HEK293T (cell line): ENCODE measurements at regions not wholly inside any gene's neighbourhood (a gene's known extent, or its start where the extent isn't known, plus 50 kb on each side); places are given as distances from the start of the nearest gene placed in this dataset.

Source experiments
- BHLHE40 ChIP-seq: fragments of 450-650 bp; IDR thresholded peaks from 2 replicates; pipeline ENCODE4 v1.6.1; 2016; ENCODE audit warnings: mild to moderate bottlenecking, moderate library complexity, borderline replicate concordance
- FOXK2 ChIP-seq: fragments of 450-650 bp; IDR thresholded peaks from 2 replicates; pipeline ENCODE4 v1.6.1; 2016; ENCODE audit warnings: mild to moderate bottlenecking
- FOXM1 ChIP-seq: fragments of 450-650 bp; IDR thresholded peaks from 2 replicates; pipeline ENCODE4 v1.6.1; 2017; ENCODE audit warnings: mild to moderate bottlenecking, borderline replicate concordance
- HDGF ChIP-seq: fragments of 450-650 bp; IDR thresholded peaks from 2 replicates; pipeline ENCODE4 v1.6.1; 2017; ENCODE audit warnings: antibody characterized with exemption, borderline replicate concordance
- L3MBTL2 ChIP-seq: fragments of 450-650 bp; conservative IDR thresholded peaks from 2 replicates; pipeline ENCODE4 v1.6.1; 2016; ENCODE audit warnings: mild to moderate bottlenecking
- SP1 ChIP-seq: fragments of 450-650 bp; IDR thresholded peaks from 2 replicates; pipeline ENCODE4 v1.6.1; 2017
- SUZ12 ChIP-seq: fragments of 450-650 bp; IDR thresholded peaks from 2 replicates; pipeline ENCODE4 v1.6.1; 2016; ENCODE audit warnings: mild to moderate bottlenecking
- TARDBP ChIP-seq: fragments of 450-650 bp; IDR thresholded peaks from 2 replicates; pipeline ENCODE4 v1.6.1; 2016
- ZNF384 ChIP-seq: fragments of 450-650 bp; IDR thresholded peaks from 2 replicates; pipeline ENCODE4 v1.6.1; 2016

DNA sequence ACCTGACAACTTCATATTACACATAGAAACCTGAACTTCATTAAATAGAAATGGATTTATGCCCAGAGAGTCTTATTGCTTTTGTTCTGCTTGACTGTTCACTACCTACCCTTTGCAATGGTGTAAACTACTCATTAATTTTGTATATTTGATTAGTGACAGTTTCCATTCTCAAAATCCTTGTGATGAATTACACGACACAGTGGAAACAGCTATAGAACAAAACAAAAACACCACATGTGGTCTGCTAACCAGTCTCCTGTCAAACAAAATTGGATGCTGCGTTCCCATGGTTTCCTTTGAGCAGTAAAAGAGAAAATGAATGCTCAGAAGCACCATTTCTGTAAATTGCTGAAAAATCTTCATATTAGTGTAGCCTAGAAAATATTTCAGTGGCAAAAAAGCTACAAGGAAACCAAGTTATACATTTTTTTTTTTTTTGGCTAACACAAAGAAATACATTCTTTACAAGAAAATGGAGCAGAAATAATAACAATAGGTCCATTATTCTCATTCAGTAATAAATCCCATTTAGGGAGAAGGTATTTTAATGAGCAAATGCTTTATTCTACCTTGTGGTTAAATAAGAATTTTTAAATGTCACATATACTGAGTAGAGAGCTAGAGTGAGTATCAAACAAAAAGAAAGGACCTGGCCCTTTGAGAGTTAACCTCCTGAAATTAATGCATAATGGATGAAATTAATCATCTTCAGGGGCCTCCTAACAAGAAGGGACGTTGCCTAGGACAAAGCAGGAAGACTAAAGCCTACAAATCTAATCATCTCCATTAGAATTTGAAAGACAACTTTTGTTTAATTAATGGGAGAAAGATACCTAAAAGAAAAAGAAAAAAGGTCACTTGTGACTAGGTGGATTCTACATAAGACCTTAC, 355.1 kb upstream of the ZC3H15 start:
- TF ChIP-seq ZNF384 (no peak), L3MBTL2 (no peak), FOXK2 (no peak), SP1 (no peak), BHLHE40 (no peak), TARDBP (no peak), HDGF (no peak), SUZ12 (no peak), FOXM1 (no peak)
